GM21528 (cell line): ENCODE measurements at regions not wholly inside any gene's neighbourhood (a gene's known extent, or its start where the extent isn't known, plus 50 kb on each side); places are given as distances from the start of the nearest gene placed in this dataset.

ENCODE experiments used
- ATAC-seq: cut with Tn5 transposase; IDR thresholded peaks from one replicate; pipeline ENCODE4 v1.9.1; 2021; ENCODE audit warnings: mild to moderate bottlenecking, moderate library complexity; ENCODE audit not compliant: unreplicated experiment, low FRiP score

DNA sequence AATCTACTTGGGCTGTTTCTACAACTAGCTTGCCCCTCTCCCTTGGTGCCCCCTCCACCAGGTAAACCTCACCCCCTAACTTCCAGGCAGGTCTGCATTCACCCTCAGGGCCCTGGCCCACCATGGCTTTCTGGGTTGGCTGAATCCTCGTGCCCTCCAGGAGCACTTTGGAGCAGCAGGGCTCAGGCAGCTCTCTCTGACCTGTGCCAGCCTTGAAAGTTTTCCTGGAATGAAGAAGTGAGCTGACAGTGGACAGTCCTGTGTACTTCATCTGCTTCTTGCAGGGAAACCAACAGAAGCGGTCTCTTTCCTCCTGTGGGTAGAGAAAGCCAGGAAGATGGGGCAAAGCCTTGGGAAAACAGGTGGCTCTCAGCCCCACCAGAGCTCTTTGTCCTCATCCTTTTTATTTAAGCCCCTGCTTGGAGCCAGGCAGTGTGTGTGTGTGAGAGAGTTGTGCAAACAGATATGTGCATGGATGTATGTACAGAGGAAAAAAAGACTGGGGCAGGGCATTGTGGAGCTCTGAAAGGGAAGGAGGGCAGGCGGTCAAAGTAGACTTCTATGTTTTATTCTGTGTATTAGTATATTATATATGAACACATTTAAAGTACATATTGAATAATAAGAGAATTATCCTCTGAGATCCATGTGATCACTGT lies 62.3 kb upstream of the SPRY4 start:
- no peak for ATAC-seq

DNA sequence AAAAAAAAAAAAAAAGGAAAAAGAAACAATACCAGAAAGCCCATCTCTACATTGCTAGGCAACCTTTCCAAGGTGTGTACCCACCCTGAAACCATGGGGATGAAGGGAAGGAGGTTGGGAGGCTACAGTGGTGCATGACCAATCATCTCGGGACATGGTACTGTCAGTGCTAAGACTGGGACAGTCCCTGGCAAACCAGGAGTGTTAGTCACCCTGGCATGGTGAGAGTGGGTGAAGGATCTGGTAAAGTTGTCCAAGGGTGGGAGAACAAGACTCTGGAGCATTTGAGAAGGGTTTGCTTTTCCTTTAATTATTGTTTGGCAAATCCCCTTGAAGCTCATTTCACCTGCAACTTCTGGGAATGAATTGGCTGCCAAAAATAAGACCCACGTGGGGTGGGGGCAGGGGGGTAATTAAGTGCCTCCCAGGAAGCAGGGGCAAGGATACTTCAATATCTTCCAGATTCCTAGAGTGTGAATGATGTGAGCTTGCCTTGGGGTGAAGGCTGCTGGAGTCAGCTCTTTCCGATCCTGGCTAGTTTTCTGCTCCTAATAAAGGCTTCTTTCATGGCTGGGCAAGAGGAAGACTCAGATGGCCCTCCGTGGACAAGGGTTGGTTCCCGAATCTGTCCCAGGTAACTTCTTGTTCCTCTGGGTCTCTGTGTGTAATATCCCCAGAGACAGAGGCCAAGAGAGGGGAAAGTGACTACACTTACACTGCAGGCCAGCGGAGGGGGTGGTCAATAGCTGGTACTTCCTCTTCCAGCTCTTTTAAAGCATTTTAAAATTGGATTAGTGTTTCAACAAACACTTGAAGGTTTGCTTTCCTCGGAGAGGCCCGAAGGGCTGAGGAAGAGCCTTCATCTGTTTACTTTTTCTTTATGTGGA lies 61.6 kb upstream of the SPRY4 start:
- ATAC-seq: no peak

DNA sequence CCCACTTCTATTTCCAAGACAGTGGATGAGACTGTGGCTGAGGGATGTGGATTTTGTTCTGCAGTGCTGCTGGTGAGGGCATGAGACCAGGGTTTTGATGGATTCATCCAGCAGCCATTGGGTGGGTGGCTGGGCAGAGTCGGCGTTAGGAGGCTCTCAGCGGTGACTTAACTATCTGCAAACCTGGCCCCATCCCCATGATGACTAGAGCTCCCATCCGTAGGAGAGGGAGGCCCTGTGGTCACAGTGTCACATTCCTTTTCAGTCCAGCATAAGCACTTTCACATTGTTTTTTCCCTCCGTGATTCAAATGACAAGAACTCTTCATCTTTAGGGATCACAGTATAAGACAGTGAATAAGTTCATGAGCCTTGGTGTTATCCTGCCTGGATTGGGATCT lies 60.4 kb upstream of the SPRY4 start:
- ATAC-seq: no peak

DNA sequence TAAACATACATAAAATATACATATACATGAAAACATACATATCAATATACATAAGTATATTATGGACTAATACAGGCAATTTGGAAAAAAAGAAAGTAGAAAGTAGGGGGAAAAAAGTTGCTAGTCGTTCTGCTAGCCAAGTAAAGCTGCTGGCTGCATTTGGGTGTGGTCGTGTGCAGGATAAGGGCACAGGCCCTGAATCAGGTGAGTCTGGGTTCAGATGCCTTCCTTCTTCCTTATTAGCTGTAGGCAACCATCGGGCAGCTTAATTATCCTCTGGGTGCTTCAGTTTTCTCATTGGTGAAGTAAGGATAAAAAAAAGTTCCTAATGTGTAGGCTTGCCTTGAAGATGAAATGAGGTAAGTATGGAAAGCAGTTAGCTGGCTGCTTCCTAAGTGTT lies 59.2 kb upstream of the SPRY4 start:
- no peak for ATAC-seq

DNA sequence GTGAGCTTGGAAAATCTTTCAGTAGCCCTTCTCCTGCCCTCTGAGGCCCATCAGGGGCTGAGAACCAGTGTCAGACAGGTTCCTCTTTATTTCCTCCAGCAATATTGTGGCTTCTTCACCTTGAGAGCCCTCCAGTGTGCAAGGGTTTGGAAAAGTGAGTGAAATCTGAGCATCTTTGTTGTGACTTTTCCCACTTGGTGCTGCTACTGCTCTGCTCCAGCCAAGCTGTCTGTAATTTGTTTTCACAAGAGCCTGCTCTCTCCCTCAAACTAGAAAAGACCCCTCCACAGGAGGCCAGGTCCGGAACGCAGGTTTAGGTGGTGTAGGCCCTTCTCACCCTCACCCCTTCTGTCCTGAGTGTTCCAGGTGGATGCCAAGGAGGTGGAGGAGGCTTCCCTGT lies 57.4 kb upstream of the SPRY4 start:
- ATAC-seq: no peak

DNA sequence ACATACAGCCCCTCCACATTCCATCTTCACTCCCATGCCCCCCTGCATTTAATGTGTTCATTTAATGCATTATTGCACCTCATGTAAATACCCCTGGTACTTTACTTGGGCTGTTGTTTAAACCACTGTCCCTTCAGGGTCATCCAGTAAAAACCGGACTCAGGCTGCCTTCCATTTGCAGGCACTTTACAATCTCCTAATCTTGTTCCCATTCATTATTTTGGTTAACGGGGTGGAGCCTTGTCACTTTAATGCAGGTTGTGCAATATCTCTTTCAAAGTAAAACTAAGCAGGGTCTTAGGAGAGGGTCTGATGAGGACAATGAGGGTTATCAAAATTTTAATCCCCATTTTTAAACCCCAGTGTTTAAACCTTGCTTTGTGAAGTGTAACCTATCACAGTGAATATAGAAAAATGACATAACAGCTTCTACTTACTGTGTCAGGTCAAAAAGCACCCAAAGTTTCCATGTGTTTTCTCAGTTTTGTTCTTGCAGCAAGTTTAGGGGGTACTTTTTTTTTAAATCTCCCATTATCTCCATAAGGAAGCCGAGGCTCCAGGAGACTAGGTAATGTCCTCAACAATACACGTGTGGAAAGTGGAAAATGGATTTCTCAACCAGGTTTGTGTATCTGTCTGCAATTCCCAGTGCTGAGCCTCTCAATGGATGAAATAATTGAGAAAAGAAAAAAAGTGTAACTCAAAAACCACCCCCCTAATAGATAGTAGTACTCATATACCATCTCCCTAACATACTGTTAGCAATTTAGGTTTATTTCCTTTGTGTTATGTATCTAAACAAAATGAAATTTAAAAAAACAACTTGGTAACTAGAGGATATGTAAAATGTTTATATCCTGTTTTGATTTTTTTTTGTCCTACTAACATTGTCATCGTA lies 54.2 kb upstream of the SPRY4 start:
- no peak for ATAC-seq

DNA sequence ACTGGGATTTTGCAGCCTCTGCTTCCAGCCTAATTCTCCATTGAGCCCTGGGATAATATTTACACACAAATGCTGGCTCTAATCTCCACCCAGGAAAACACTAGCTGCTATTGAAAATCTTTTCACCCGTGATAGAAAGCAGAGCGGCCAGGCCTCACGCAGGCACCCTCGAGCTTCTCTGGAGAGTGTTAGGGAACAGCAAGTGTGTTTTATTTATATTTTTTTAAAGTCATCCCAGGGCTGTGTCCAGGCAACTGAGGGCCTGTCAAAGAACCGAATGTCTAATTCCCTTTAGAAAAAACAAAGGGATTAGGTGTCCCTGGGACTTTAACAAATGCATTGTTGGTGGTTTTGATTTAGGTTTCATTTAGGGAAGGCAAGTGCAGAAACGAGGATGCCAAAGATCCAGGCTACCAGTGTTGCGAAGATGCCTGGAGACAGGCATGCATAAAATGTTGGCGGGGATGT lies 51.2 kb upstream of the SPRY4 start:
- no peak for ATAC-seq
